Fibroblast of lung (primary cell): ENCODE measurements at regions not wholly inside any gene's neighbourhood (a gene's known extent, or its start where the extent isn't known, plus 50 kb on each side); places are given as distances from the start of the nearest gene placed in this dataset.

Experiments used
- EZH2 ChIP-seq: IDR thresholded peaks from 2 replicates; pipeline ENCODE4 v1.5.1; 2012; ENCODE audit warnings: low read length, control low read depth, mild to moderate bottlenecking; ENCODE audit errors: missing control alignments
- TF ChIP-seq, protein P1 (sequence below), 2 donors: IDR thresholded peaks in 1 of 2; conservative IDR thresholded peaks in 1 of 2; 1 replicate in 1 of 2; 2 replicates in 1 of 2; pipeline ENCODE4 v1.5.1; 2011 to 2012; ENCODE audit warnings: low read length in 2 of 2, control low read depth in 1 of 2, inconsistent platforms in 1 of 2, low read depth in 1 of 2, mild to moderate bottlenecking in 1 of 2

DNA sequence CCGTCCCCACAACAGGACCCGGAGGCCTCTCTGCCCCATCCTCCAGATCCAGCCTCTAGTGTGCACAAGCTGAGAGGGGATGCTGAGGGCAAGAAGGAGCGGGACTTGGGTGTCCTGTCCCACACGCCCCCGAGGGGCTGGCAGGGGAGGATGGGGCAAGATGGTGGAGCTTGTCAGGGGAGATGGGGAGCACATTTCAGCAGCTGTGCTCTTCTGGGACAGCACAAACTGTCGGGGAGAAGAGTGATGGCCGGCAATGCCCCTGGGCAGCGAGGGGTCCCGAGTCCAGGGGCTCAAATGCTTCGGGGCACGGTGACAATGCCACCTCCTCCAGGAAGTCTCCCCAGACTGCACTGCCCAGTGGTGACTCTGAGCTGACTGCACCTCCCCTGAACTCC is 134.5 kb downstream of the FAM53A start:
- TF ChIP-seq, protein P1, sequence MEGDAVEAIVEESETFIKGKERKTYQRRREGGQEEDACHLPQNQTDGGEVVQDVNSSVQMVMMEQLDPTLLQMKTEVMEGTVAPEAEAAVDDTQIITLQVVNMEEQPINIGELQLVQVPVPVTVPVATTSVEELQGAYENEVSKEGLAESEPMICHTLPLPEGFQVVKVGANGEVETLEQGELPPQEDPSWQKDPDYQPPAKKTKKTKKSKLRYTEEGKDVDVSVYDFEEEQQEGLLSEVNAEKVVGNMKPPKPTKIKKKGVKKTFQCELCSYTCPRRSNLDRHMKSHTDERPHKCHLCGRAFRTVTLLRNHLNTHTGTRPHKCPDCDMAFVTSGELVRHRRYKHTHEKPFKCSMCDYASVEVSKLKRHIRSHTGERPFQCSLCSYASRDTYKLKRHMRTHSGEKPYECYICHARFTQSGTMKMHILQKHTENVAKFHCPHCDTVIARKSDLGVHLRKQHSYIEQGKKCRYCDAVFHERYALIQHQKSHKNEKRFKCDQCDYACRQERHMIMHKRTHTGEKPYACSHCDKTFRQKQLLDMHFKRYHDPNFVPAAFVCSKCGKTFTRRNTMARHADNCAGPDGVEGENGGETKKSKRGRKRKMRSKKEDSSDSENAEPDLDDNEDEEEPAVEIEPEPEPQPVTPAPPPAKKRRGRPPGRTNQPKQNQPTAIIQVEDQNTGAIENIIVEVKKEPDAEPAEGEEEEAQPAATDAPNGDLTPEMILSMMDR (conservative IDR thresholded peaks at IDR 0.05 in 1 of 2, IDR thresholded peaks at IDR 0.05 in 1 of 2; ENCODE audit: low read depth in 1 of 2, low read length in 2 of 2) = no peak
- no peak for TF ChIP-seq EZH2
